ENCODE measurements at regions not wholly inside any gene's neighbourhood (a gene's known extent, or its start where the extent isn't known, plus 50 kb on each side); places are given as distances from the start of the nearest gene placed in this dataset.
"Not testable (repeated sequence)": the region's sequence is repeated elsewhere in the genome, so short reads cannot be mapped to it uniquely, and the experiment has no call there.

- intact Hi-C loops (cut with micrococcal nuclease); H3K4me1 ChIP-seq (ENCODE audit: insufficient read depth, low read length); POLR2A ChIA-PET (ENCODE audit: unreplicated experiment); H3K79me2 ChIP-seq (ENCODE audit: low read length); H3K27me3 ChIP-seq (ENCODE audit: low read length); H2AFZ ChIP-seq (ENCODE audit: low read length); ATAC-seq; H4K20me1 ChIP-seq (ENCODE audit: low read length); H3K4me2 ChIP-seq (ENCODE audit: low read length); H3F3A ChIP-seq (ENCODE audit: low read length, unreplicated experiment); CTCF ChIA-PET; H3K4me3 ChIP-seq (ENCODE audit: low read length); BruUV-seq (replicated peaks); H3K9ac ChIP-seq (ENCODE audit: low read length); H3K27ac ChIP-seq (ENCODE audit: low read length); DNase-seq; H3K9me2 ChIP-seq (replicated peaks; ENCODE audit: low read length); H3K9me3 ChIP-seq (ENCODE audit: low read length); H3K36me3 ChIP-seq (ENCODE audit: low read depth, low read length): not testable (repeated sequence)
Measured at GRCh38 chr20:29409160-29409689, 1848.2 kb upstream of the DEFB115 start.

GRCh38 chr20:29409833-29410805 lies 1847.3 kb upstream of the DEFB115 start:
- intact Hi-C loops (cut with micrococcal nuclease), result no loop called here
- Histone ChIP-seq H3K9ac (ENCODE audit: low read length) (no peak overlapping the region), H3K27ac (ENCODE audit: low read length) (no peak overlapping the region), H4K20me1 (ENCODE audit: low read length) (no peaks in the 10 kb centered on the region), H3K9me2 (replicated peaks; ENCODE audit: low read length) (no peaks in the 10 kb centered on the region), H3K4me1 (ENCODE audit: insufficient read depth, low read length) (no peaks in the 10 kb centered on the region), H3K4me3 (ENCODE audit: low read length) (no peak overlapping the region), H3F3A (ENCODE audit: low read length, unreplicated experiment) (no peaks in the 10 kb centered on the region), H3K79me2 (ENCODE audit: low read length) (no peaks in the 10 kb centered on the region), H3K4me2 (ENCODE audit: low read length) (no peak overlapping the region), H3K9me3 (ENCODE audit: low read length) (peaks cover 4% of the 10 kb centered on the region; the same call in 1 of the 2 replicates), H3K36me3 (ENCODE audit: low read depth, low read length) (no peaks in the 10 kb centered on the region), H3K27me3 (ENCODE audit: low read length) (no peaks in the 10 kb centered on the region), H2AFZ (ENCODE audit: low read length) (no peak overlapping the region)
- DNase-seq, result no peak
- ChIA-PET POLR2A (ENCODE audit: unreplicated experiment) (no interaction called here), CTCF (no interaction called here)
- ATAC-seq, result no peak
- BruUV-seq (replicated peaks), result no TSS peak
- no peak for TF ChIP-seq EZH2phosphoT487 (IDR thresholded peaks at IDR 0.05; ENCODE audit: borderline replicate concordance, low read length)
- no peak for TF ChIP-seq CTCF (conservative IDR thresholded peaks at IDR 0.05; ENCODE audit: low read depth, low read length)
- TF ChIP-seq EZH2 (IDR thresholded peaks at IDR 0.05; ENCODE audit: low read length, unreplicated experiment), result no peak

- Histone ChIP-seq H3F3A (ENCODE audit: low read length, unreplicated experiment) (no peaks in the 10 kb centered on the region), H3K4me2 (ENCODE audit: low read length) (no peak overlapping the region), H3K36me3 (ENCODE audit: low read depth, low read length) (no peaks in the 10 kb centered on the region), H3K27ac (ENCODE audit: low read length) (no peak overlapping the region), H3K4me3 (ENCODE audit: low read length) (no peak overlapping the region), H3K4me1 (ENCODE audit: insufficient read depth, low read length) (no peaks in the 10 kb centered on the region), H3K9me3 (ENCODE audit: low read length) (peaks cover 4% of the 10 kb centered on the region; the same call in 1 of the 2 replicates), H2AFZ (ENCODE audit: low read length) (no peak overlapping the region), H4K20me1 (ENCODE audit: low read length) (no peaks in the 10 kb centered on the region), H3K27me3 (ENCODE audit: low read length) (no peaks in the 10 kb centered on the region), H3K9me2 (replicated peaks; ENCODE audit: low read length) (no peaks in the 10 kb centered on the region), H3K79me2 (ENCODE audit: low read length) (no peaks in the 10 kb centered on the region), H3K9ac (ENCODE audit: low read length) (no peak overlapping the region)
- intact Hi-C loops (cut with micrococcal nuclease), result no loop called here
- CTCF ChIA-PET, result no interaction called here
- ATAC-seq (no peak), DNase-seq (no peak)
- TF ChIP-seq CTCF (conservative IDR thresholded peaks at IDR 0.05; ENCODE audit: low read depth, low read length) (no peak), EZH2 (IDR thresholded peaks at IDR 0.05; ENCODE audit: low read length, unreplicated experiment) (no peak), EZH2phosphoT487 (IDR thresholded peaks at IDR 0.05; ENCODE audit: borderline replicate concordance, low read length) (no peak)
- POLR2A ChIA-PET (ENCODE audit: unreplicated experiment), result no interaction called here
- no TSS peak for BruUV-seq (replicated peaks)
Measured at GRCh38 chr20:29410806-29411457, 1846.5 kb upstream of the DEFB115 start.

- CTCF ChIA-PET, ATAC-seq: not testable (repeated sequence)
Measured at GRCh38 chr20:29411458-29411820, 1846.0 kb upstream of the DEFB115 start.

More at GRCh38 chr20:29411458-29411820, 1846.0 kb upstream of the DEFB115 start:
- H3K9ac ChIP-seq (ENCODE audit: low read length); H3K27ac ChIP-seq (ENCODE audit: low read length); H3K4me3 ChIP-seq (ENCODE audit: low read length); POLR2A ChIA-PET (ENCODE audit: unreplicated experiment); H3K4me1 ChIP-seq (ENCODE audit: insufficient read depth, low read length); H3K79me2 ChIP-seq (ENCODE audit: low read length); H3K9me2 ChIP-seq (replicated peaks; ENCODE audit: low read length); H3K27me3 ChIP-seq (ENCODE audit: low read length); DNase-seq; H3K4me2 ChIP-seq (ENCODE audit: low read length); H3K9me3 ChIP-seq (ENCODE audit: low read length); BruUV-seq (replicated peaks); intact Hi-C loops (cut with micrococcal nuclease); H4K20me1 ChIP-seq (ENCODE audit: low read length); H2AFZ ChIP-seq (ENCODE audit: low read length); H3K36me3 ChIP-seq (ENCODE audit: low read depth, low read length); H3F3A ChIP-seq (ENCODE audit: low read length, unreplicated experiment): not testable (repeated sequence)
